Transverse colon (tissue), 3 donors: ENCODE measurements at regions not wholly inside any gene's neighbourhood (a gene's known extent, or its start where the extent isn't known, plus 50 kb on each side); places are given as distances from the start of the nearest gene placed in this dataset.

Experiments used
- CTCF ChIP-seq, 5 experiments: fragments of 200-600 bp in 3 of 5; fragments of 450-650 bp in 2 of 5; sonication (generic) in 3 of 5; IDR thresholded peaks; 1 replicate in 2 of 5; 2 replicates in 3 of 5; pipeline ENCODE4 v1.5.1; 2016 to 2017; ENCODE audit warnings: antibody characterized with exemption in 5 of 5, inconsistent platforms in 3 of 5, mild to moderate bottlenecking in 2 of 5, moderate library complexity in 1 of 5
- EP300 ChIP-seq: sonication (generic); formaldehyde crosslinking; IDR thresholded peaks from one replicate; pipeline ENCODE4 v1.6.1; 2017; ENCODE audit warnings: antibody characterized with exemption, low read depth
- POLR2A ChIP-seq: fragments of 450-650 bp; IDR thresholded peaks from one replicate; pipeline ENCODE4 v1.6.1; 2016; ENCODE audit warnings: antibody characterized with exemption, mild to moderate bottlenecking, moderate library complexity

GRCh38 chr10:10847387-10847786, 170.3 kb upstream of the CELF2 start:
- TF ChIP-seq CTCF (IDR thresholded peaks at IDR 0.05) (no peak), POLR2A (no peak), EP300 (no peak)
